H1 (cell line): ENCODE measurements at regions not wholly inside any gene's neighbourhood (a gene's known extent, or its start where the extent isn't known, plus 50 kb on each side); places are given as distances from the start of the nearest gene placed in this dataset.

Experiments used
- CTCF ChIA-PET: fragments of 300-600 bp; sonication (Branson Sonifier 250); formaldehyde crosslinking; loops from one replicate; lab custom pipeline; 2021; ENCODE audit not compliant: partially characterized antibody; lab: Charles Lee
- POLR2A ChIA-PET: fragments of 300-600 bp; sonication (Branson Sonifier 250); formaldehyde crosslinking; loops from one replicate; lab custom pipeline; 2021; ENCODE audit warnings: inconsistent platforms; ENCODE audit not compliant: partially characterized antibody; lab: Charles Lee
- DNase-seq, 2 experiments: peaks; one replicate each; pipeline versions ENCODE4 v3.0.0 to v3.0.0-alpha.2; 2010 to 2022; ENCODE audit warnings: low spot score in 2 of 2, low read depth in 1 of 2, mixed read lengths in 1 of 2
- FAIRE-seq: peaks from 2 replicates; lab custom pipeline; 2011; peaks lifted over from hg19 to GRCh38; lab: Jason Lieb, UNC
- H2AFZ ChIP-seq: 2 replicates; pipeline ENCODE4 v1.8.1; 2012; ENCODE audit warnings: low read length, inconsistent platforms
- H2AK5ac ChIP-seq: 2 replicates; pipeline ENCODE4 v1.6.1; 2013; ENCODE audit warnings: low read depth, low read length
- H2BK120ac ChIP-seq: replicated peaks from 2 replicates; pipeline ENCODE3; 2013; ENCODE audit warnings: low read depth, low read length, inconsistent platforms
- H2BK12ac ChIP-seq: 2 replicates; pipeline ENCODE4 v1.6.1; 2013; ENCODE audit warnings: low read depth, low read length
- H2BK15ac ChIP-seq: 2 replicates; pipeline ENCODE4 v1.6.1; 2013; ENCODE audit warnings: low read length
- H2BK20ac ChIP-seq: 2 replicates; pipeline ENCODE4 v1.6.1; 2013; ENCODE audit warnings: low read length
- H2BK5ac ChIP-seq: 2 replicates; pipeline ENCODE4 v1.6.1; 2013; ENCODE audit warnings: low read depth, low read length
- H3K14ac ChIP-seq: 2 replicates; pipeline ENCODE4 v1.6.1; 2013; ENCODE audit warnings: inconsistent platforms; ENCODE audit not compliant: insufficient read length
- H3K18ac ChIP-seq: 2 replicates; pipeline ENCODE4 v1.6.1; 2013; ENCODE audit warnings: low read length; ENCODE audit errors: extremely low read depth
- H3K23ac ChIP-seq: 2 replicates; pipeline ENCODE4 v1.6.1; 2013; ENCODE audit warnings: inconsistent platforms; ENCODE audit not compliant: insufficient read length
- H3K23me2 ChIP-seq: 2 replicates; pipeline ENCODE4 v1.6.1; 2013; ENCODE audit warnings: low read depth, low read length
- H3K27ac ChIP-seq: 2 replicates; pipeline ENCODE4 v1.6.1; 2011; ENCODE audit warnings: low read depth, low read length, inconsistent platforms
- H3K27me3 ChIP-seq, 4 experiments: replicated peaks in 1 of 4; 1 replicate in 1 of 4; 2 replicates in 3 of 4; pipeline versions ENCODE4 v1.6.1 to v1.8.1; 2011 to 2013; ENCODE audit warnings: low read length in 3 of 4, mild to moderate bottlenecking in 3 of 4, inconsistent platforms in 2 of 4, mixed read lengths in 2 of 4, moderate library complexity in 1 of 4; ENCODE audit not compliant: control insufficient read depth in 3 of 4, insufficient read depth in 3 of 4; ENCODE audit errors: extremely low read depth in 1 of 4
- H3K36me3 ChIP-seq, 4 experiments: 2 replicates each; pipeline versions ENCODE4 v1.6.1 to v1.8.1; 2011 to 2013; ENCODE audit warnings: mild to moderate bottlenecking in 4 of 4, low read length in 3 of 4, moderate library complexity in 2 of 4, control low read depth in 1 of 4, inconsistent platforms in 1 of 4; ENCODE audit not compliant: insufficient read depth in 4 of 4, control insufficient read depth in 2 of 4
- H3K4ac ChIP-seq: replicated peaks from 2 replicates; pipeline ENCODE3; 2013; ENCODE audit warnings: low read length, low read depth, mixed read lengths, inconsistent platforms; ENCODE audit not compliant: insufficient read length
- H3K4me1 ChIP-seq, 4 experiments: replicated peaks in 1 of 4; 1 replicate in 1 of 4; 2 replicates in 3 of 4; pipeline versions ENCODE4 v1.6.1 to v1.8.1; 2011 to 2013; ENCODE audit warnings: low read length in 3 of 4, inconsistent platforms in 2 of 4, mixed read lengths in 1 of 4; ENCODE audit not compliant: insufficient read depth in 4 of 4, control insufficient read depth in 3 of 4
- H3K4me2 ChIP-seq, 2 experiments: 2 replicates each; pipeline versions ENCODE4 v1.6.1 to v1.8.1; 2011 to 2013; ENCODE audit warnings: low read depth in 2 of 2, low read length in 2 of 2, control low read depth in 1 of 2, inconsistent platforms in 1 of 2, mild to moderate bottlenecking in 1 of 2; ENCODE audit not compliant: insufficient read depth in 1 of 2
- H3K4me3 ChIP-seq, 4 experiments: fragments of 200-600, 300-600 bp in 1 of 4; sonication (generic), shearing (Covaris generic), sonication (Bioruptor Twin) in 1 of 4; 2 replicates each; pipeline versions ENCODE4 v1.5.1 to v1.8.1; 2011 to 2016; ENCODE audit warnings: low read length in 4 of 4, low read depth in 3 of 4, control low read depth in 2 of 4, inconsistent platforms in 2 of 4, mild to moderate bottlenecking in 2 of 4, mixed read lengths in 1 of 4, moderate library complexity in 1 of 4; ENCODE audit not compliant: insufficient read depth in 2 of 4; ENCODE audit errors: extremely low read depth in 1 of 4
- H3K56ac ChIP-seq: replicated peaks from 2 replicates; pipeline ENCODE3; 2013; ENCODE audit warnings: low read depth, mild to moderate bottlenecking, mixed read lengths, low read length, inconsistent platforms; ENCODE audit not compliant: insufficient read length
- H3K79me1 ChIP-seq: 2 replicates; pipeline ENCODE4 v1.6.1; 2013; ENCODE audit warnings: low read depth, low read length, control low read depth
- H3K79me2 ChIP-seq, 2 experiments: 2 replicates each; pipeline versions ENCODE4 v1.6.1 to v1.8.1; 2012 to 2013; ENCODE audit warnings: low read length in 2 of 2, mild to moderate bottlenecking in 2 of 2, inconsistent platforms in 1 of 2; ENCODE audit not compliant: insufficient read depth in 2 of 2, control insufficient read depth in 1 of 2
- H3K9ac ChIP-seq, 4 experiments: replicated peaks in 1 of 4; 1 replicate in 1 of 4; 2 replicates in 3 of 4; pipeline versions ENCODE4 v1.6.1 to v1.8.1; 2011 to 2013; ENCODE audit warnings: low read depth in 3 of 4, low read length in 3 of 4, control low read depth in 2 of 4, mild to moderate bottlenecking in 2 of 4, moderate library complexity in 2 of 4, inconsistent platforms in 1 of 4; ENCODE audit errors: extremely low read depth in 1 of 4
- H3K9me3 ChIP-seq, 2 experiments: 2 replicates each; pipeline versions ENCODE4 v1.6.1 to v1.8.1; 2012 to 2013; ENCODE audit warnings: mild to moderate bottlenecking in 2 of 2, moderate library complexity in 2 of 2, control low read depth in 1 of 2, inconsistent platforms in 1 of 2, low read depth in 1 of 2, low read length in 1 of 2, mixed read lengths in 1 of 2; ENCODE audit not compliant: insufficient read depth in 2 of 2
- H4K20me1 ChIP-seq, 2 experiments: replicated peaks in 1 of 2; 2 replicates each; pipeline versions ENCODE3 to v1.8.1; 2011 to 2013; ENCODE audit warnings: inconsistent platforms in 2 of 2, low read length in 2 of 2, mild to moderate bottlenecking in 1 of 2; ENCODE audit not compliant: insufficient read depth in 2 of 2, control insufficient read depth in 1 of 2
- H4K5ac ChIP-seq: 2 replicates; pipeline ENCODE4 v1.6.1; 2013; ENCODE audit warnings: low read length, low read depth, mixed read lengths, inconsistent platforms; ENCODE audit not compliant: insufficient read length
- H4K8ac ChIP-seq: 2 replicates; pipeline ENCODE4 v1.8.0; 2013; ENCODE audit warnings: mild to moderate bottlenecking, moderate library complexity, low read length, inconsistent platforms; ENCODE audit not compliant: insufficient read depth; ENCODE audit errors: extremely low read depth
- H4K91ac ChIP-seq: replicated peaks from 2 replicates; pipeline ENCODE3; 2013; ENCODE audit warnings: low read length, mixed read lengths, inconsistent platforms; ENCODE audit not compliant: insufficient read length
- CBX8 ChIP-seq: fragments of 300-800, 300-1000 bp; sonication (generic); IDR thresholded peaks from 2 replicates; pipeline ENCODE4 v1.7.1; 2016; ENCODE audit warnings: low read depth, low read length, borderline replicate concordance
- CHD1 ChIP-seq: IDR thresholded peaks from 2 replicates; pipeline ENCODE4 v1.6.1; 2012; ENCODE audit warnings: low read depth, low read length, improper control_type of control experiment
- CTBP2 ChIP-seq: IDR thresholded peaks from 2 replicates; pipeline ENCODE4 v1.7.0; 2011; ENCODE audit warnings: borderline replicate concordance, mild to moderate bottlenecking, moderate library complexity, mixed read lengths, low read length; ENCODE audit not compliant: insufficient read depth, insufficient read length
- EZH2 ChIP-seq: fragments of 200-600 bp; sonication (generic); IDR thresholded peaks from 2 replicates; pipeline ENCODE4 v1.7.1; 2012; ENCODE audit warnings: low read depth, mild to moderate bottlenecking, moderate library complexity, low read length, inconsistent platforms; ENCODE audit not compliant: severe bottlenecking
- FOSL1 ChIP-seq: IDR thresholded peaks from 2 replicates; pipeline ENCODE4 v1.6.1; 2011; ENCODE audit warnings: mild to moderate bottlenecking, low read depth, low read length, moderate library complexity; ENCODE audit not compliant: insufficient read depth
- GABPA ChIP-seq: IDR thresholded peaks from 2 replicates; pipeline ENCODE4 v1.6.1; 2011; ENCODE audit warnings: mild to moderate bottlenecking, low read length, moderate library complexity, borderline replicate concordance; ENCODE audit not compliant: insufficient read depth
- HDAC6 ChIP-seq: IDR thresholded peaks from one replicate; pipeline ENCODE4 v1.7.1; 2012; ENCODE audit warnings: low read depth, mild to moderate bottlenecking, inconsistent platforms, low read length, moderate library complexity
- KDM4A ChIP-seq: IDR thresholded peaks from one replicate; pipeline ENCODE4 v1.7.1; 2012; ENCODE audit warnings: low read depth, mild to moderate bottlenecking, moderate library complexity, low read length, inconsistent platforms; ENCODE audit not compliant: severe bottlenecking
- RNF2 ChIP-seq: fragments of 200-900, 300-1000 bp; sonication (generic); IDR thresholded peaks from 2 replicates; pipeline ENCODE4 v1.7.1; 2016; ENCODE audit warnings: borderline replicate concordance, low read depth, mild to moderate bottlenecking, antibody characterized with exemption, low read length; ENCODE audit not compliant: poor library complexity, severe bottlenecking; ENCODE audit errors: missing control alignments
- SIRT6 ChIP-seq: IDR thresholded peaks from one replicate; pipeline ENCODE4 v1.7.1; 2012; ENCODE audit warnings: low read length, inconsistent platforms
- TAF1 ChIP-seq: IDR thresholded peaks from 2 replicates; pipeline ENCODE4 v1.6.1; 2011; ENCODE audit warnings: mild to moderate bottlenecking, low read depth, low read length
- WGBS, 2 experiments: shearing (Covaris generic) in 1 of 2; methylation state at CpG; one replicate each; pipeline versions ENCODE4 v1.1.6 to v1.1.7; 2013 to 2015; ENCODE audit warnings: low lambda C conversion rate in 2 of 2, mixed read lengths in 2 of 2, inconsistent platforms in 1 of 2, low coverage in 1 of 2, missing lambda C conversion rate in 1 of 2; ENCODE audit not compliant: insufficient replicate concordance in 2 of 2, insufficient coverage in 1 of 2, insufficient read length in 1 of 2; ENCODE audit errors: extremely low coverage in 1 of 2, missing lambda C conversion rate in 1 of 2; 5-methylcytosine and 5-hydroxymethylcytosine counted together
- TF ChIP-seq, protein P1 (sequence below): IDR thresholded peaks from 2 replicates; pipeline ENCODE4 v1.6.1; 2011; ENCODE audit warnings: low read length, improper control_type of control experiment

DNA sequence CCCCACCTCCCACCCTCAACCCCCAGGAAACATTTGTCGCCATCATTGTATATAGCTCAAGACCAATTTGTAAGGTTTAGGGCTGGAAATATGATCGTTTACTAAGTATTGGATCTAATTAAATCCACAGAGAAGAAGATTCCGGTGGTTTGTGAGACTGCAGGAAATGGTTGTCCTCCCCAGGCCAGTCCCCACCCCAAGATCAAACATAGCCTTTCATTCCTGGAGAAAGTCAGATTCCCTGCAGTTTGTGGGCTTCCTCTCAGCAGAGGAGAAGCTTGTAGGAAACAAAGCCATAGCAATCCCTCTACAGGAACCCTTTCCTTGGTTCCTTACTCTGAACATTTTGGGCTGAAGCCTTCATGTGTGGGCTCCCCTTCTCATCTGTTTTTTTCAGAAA, 79.2 kb upstream of the TBCA start:
- H3K23me2 ChIP-seq: peaks cover 7% of the 10 kb centered on the region; the same call in 1 of the 2 replicates
- POLR2A ChIA-PET: interaction anchor here (0.8 kb wide), 1 partner anchor 224 kb away, joined by 4 read pairs; no protein-coding TSS in a partner anchor
- no peaks in the 10 kb centered on the region for H3K9me3 ChIP-seq
- peaks cover 0 to 10% (median 6%) of the 10 kb centered on the region in 4 experiments; a peak in 5 of 7 replicates for H3K4me1 ChIP-seq
- H4K91ac ChIP-seq: no peak overlapping the region
- no peak overlapping the region for H2AFZ ChIP-seq
- no peak overlapping the region for H2BK5ac ChIP-seq
- DNase-seq: no peak
- no peak overlapping the region for H2AK5ac ChIP-seq
- no peak overlapping the region for H3K14ac ChIP-seq
- peaks cover 0 to 4% (median 0%) of the 10 kb centered on the region in 4 experiments; a peak in 1 of 8 replicates for H3K36me3 ChIP-seq
- H2BK12ac ChIP-seq: no peak overlapping the region
- H2BK120ac ChIP-seq: no peak overlapping the region
- no peak overlapping the region for H2BK15ac ChIP-seq
- WGBS, 2 experiments: 83% methylated on average over 3 of the region's 3 CpGs; no CpG with 5 or more reads in 1 of the 2 experiments
- H3K4ac ChIP-seq: no peak overlapping the region
- H4K8ac ChIP-seq: no peak overlapping the region
- no peak overlapping the region for H3K9ac ChIP-seq
- H3K27ac ChIP-seq: no peak overlapping the region
- no peak overlapping the region for H2BK20ac ChIP-seq
- no peak overlapping the region for H3K23ac ChIP-seq
- no peaks in the 10 kb centered on the region for H3K79me1 ChIP-seq
- H4K20me1 ChIP-seq: peaks cover 6 to 10% of the 10 kb centered on the region in 2 experiments
- no peak overlapping the region for H3K4me2 ChIP-seq
- H3K27me3 ChIP-seq: peaks cover 27 to 56% (median 47%) of the 10 kb centered on the region in 4 experiments
- H4K5ac ChIP-seq: no peak overlapping the region
- H3K56ac ChIP-seq: no peak overlapping the region
- H3K4me3 ChIP-seq: no peak overlapping the region
- CTCF ChIA-PET: interaction anchor here (1.1 kb wide), 1 partner anchor 126 kb away, joined by 3 read pairs; no protein-coding TSS in a partner anchor
- FAIRE-seq: no peak
- no peaks in the 10 kb centered on the region for H3K79me2 ChIP-seq
- H3K18ac ChIP-seq: no peak overlapping the region
- TF ChIP-seq CHD1 (no peak), CBX8 (no peak), RNF2 (no peak), SIRT6 (no peak), KDM4A (no peak), TAF1 (no peak), GABPA (no peak), EZH2 (no peak), FOSL1 (no peak), HDAC6 (no peak), CTBP2 (no peak)
- TF ChIP-seq, protein P1, sequence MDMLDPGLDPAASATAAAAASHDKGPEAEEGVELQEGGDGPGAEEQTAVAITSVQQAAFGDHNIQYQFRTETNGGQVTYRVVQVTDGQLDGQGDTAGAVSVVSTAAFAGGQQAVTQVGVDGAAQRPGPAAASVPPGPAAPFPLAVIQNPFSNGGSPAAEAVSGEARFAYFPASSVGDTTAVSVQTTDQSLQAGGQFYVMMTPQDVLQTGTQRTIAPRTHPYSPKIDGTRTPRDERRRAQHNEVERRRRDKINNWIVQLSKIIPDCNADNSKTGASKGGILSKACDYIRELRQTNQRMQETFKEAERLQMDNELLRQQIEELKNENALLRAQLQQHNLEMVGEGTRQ: no peak
